ENCODE measurements at regions not wholly inside any gene's neighbourhood (a gene's known extent, or its start where the extent isn't known, plus 50 kb on each side); places are given as distances from the start of the nearest gene placed in this dataset.

DNA sequence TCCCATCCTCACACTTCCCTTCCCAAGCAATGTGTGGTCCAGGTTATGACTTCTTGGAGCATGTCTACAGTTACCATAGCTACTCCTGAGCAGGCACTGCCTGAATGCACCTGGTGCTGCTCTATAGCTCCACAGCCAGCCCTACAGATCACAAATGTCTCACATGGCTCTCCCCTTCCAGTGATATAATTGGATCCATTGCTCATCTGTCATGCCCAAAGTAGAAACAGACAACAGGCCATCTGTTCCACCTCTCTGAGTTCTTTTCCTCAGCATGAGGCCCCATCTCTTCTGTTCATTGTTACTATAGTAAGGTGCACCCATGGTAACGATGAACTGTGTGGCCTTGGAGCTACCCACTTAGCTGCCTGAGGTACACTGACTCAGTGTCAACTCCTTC is 320.3 kb upstream of the ZC3H12C start:
- no peak for TF ChIP-seq POLR2AphosphoS5 (IDR thresholded peaks at IDR 0.05; ENCODE audit: insufficient read depth in 1 of 2, low read depth in 1 of 2)
- TF ChIP-seq, protein P1, sequence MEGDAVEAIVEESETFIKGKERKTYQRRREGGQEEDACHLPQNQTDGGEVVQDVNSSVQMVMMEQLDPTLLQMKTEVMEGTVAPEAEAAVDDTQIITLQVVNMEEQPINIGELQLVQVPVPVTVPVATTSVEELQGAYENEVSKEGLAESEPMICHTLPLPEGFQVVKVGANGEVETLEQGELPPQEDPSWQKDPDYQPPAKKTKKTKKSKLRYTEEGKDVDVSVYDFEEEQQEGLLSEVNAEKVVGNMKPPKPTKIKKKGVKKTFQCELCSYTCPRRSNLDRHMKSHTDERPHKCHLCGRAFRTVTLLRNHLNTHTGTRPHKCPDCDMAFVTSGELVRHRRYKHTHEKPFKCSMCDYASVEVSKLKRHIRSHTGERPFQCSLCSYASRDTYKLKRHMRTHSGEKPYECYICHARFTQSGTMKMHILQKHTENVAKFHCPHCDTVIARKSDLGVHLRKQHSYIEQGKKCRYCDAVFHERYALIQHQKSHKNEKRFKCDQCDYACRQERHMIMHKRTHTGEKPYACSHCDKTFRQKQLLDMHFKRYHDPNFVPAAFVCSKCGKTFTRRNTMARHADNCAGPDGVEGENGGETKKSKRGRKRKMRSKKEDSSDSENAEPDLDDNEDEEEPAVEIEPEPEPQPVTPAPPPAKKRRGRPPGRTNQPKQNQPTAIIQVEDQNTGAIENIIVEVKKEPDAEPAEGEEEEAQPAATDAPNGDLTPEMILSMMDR (IDR thresholded peaks at IDR 0.05), result no peak
